ENCODE measurements at regions not wholly inside any gene's neighbourhood (a gene's known extent, or its start where the extent isn't known, plus 50 kb on each side); places are given as distances from the start of the nearest gene placed in this dataset.
"Not testable (repeated sequence)": the region's sequence is repeated elsewhere in the genome, so short reads cannot be mapped to it uniquely, and the experiment has no call there.

DNA sequence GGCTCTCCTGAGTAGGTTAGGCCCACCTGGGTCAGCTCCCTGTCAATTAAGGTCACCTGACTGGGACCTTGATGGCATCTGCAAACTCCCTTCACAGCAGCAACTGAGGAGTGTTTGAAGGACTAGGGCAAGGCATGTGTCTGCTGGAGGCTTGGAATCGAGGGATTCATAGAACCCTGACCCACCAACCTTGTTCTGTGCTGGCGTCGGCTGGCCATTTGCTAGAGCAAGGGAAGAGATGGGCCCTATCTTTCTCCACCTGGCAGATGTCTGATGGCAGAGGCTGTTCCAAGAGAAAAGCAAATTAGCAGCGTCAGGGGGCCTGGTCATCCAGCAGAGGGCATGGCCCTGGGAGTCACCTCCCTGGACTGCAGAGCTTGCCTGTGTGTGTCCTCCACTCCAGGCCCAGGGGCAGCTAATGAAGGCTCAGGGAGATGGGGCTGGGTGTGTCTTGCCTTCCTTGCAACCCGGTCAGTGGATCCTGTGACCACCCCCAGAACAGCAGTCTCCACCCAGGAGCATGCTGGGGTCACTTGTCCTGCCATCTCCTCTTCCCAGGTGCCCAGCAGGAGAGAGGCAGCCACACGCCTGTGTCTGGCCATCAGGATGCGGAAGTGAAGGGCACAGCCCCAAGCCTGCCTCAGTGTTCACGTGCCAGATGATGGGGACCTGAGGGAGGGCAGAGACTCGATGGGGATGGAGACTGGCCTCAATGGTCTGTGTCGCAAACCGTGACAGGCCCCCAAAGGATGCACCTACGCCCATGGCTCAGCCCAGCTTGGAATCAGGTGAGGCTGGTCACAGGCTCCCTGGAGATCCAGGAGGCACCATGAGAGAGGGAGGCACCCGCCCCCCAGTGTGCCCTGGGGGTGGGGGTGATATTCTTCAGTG, 53.9 kb downstream of the BARX1 start:
- no peak for DNase-seq

DNA sequence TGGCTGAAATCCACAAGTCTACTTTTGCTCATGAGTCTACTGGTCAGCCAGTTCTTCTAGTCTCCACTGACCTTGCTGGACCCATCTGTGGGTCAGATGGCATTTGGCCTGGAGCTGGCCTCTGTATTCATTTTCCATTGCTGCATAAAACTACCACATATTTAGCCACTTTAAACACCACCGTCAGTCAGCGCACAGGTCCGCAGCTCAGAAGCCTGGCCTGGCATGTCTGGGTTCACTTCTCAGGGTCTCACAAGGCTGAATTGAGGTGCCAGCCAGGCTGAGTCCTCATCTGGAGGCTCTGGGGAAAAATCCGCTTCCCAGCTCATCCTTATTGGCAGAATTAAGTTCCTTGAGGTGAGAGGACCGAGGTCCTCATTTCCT, 54.7 kb downstream of the BARX1 start:
- no peak for DNase-seq

DNA sequence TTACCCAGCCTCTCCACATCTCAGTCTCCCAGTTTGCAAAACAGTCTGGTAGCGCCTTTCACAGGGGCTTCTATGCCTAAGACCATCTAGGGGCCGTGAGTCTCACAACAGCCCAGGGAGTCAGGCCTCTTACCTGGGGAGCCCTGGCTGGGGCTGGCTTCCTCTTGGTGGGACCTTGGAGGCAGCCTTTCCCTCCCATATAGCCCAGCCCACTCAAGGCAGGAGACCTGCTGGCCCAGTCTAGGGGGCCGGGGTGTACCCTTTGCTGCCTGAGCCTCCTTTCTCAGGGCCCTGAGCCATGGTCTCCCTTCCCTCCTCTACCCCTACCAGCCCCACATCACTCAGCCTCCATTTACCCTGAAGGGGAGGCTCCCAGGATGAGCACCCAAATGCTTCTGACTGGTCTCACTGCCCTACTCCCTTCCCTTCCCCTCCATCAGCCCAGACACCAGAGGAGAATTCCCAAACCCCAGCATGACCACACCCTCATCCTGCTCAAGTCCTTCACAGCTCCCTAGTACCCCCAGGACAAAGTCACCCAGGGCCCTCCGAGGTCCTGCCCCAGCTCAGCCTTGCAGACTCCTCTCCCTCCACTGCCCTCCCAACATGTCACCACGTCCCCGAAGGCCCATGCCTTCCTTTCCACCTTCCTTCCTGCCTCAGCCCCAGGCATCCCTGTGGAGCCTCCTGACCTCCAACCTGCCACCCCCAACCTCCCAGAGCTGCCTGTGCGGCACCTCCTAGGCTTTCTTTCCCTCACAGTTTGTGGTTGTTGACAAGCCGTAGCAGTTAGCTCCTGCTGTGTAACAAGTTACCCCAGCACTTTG, 55.3 kb downstream of the BARX1 start:
- no peak for DNase-seq

DNA sequence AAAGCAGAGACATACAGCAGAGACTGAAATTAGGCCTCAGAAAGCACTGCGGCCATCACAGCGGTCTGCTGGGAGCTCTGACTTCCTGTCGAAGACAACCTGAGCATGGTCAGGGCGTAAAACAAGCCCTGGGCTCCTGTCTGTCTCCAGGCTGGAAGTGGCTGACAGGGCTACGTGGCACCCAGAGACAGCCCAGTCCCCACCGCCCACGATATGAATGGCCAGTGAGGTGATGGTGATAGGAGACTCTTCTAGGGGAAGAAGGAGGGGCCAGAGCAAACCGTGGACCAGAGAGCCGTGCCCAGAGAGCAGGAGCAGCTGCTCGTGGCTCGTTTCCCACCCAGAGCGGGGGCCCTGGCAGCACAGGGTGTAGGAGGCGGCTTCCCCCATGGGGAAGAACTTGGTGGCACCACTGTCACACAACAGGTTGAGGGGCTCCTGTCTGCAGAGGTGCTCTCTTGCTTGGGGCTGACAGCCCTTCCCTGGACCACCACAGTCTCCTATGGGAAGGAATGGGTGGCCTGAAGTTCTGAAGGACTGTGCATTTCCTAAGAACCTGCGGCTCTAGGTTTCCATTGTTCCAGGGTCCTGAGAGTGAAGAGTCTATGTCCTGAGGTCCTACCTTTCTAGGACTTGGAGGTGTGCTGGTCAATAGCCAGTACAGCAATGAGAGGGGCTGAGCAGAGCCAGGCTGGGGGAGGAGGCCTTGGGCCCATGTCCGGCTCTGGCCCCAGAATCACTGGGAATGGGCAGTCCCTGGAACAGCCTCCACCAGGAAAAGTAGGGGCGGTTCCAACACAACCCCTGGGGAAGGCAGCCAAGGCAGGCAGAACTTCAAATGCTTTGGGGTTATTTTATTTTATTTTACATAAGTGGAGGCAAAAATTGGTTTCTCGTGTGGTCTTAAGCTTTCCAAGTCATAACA, 56.4 kb downstream of the BARX1 start:
- DNase-seq, result no peak

DNA sequence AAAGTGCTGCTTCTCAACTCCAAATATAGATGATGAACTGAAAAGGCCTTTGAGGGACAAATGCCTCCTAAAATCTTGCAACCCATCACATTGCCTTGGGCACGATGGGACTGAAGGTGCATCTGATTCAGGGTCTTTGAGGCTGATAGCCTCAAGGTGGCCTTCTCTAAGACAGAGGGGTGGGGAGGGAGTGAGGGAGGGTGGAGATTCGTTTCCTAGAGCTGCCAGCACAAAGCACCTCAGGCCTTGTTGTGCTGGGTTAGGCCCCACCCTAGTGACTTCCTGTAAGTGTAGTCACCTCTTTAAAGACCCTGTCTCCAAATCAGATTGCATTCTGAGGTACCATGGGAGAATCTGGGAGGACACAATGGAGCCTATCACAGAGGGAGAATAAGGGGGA, 57.1 kb downstream of the BARX1 start:
- no peak for DNase-seq

DNA sequence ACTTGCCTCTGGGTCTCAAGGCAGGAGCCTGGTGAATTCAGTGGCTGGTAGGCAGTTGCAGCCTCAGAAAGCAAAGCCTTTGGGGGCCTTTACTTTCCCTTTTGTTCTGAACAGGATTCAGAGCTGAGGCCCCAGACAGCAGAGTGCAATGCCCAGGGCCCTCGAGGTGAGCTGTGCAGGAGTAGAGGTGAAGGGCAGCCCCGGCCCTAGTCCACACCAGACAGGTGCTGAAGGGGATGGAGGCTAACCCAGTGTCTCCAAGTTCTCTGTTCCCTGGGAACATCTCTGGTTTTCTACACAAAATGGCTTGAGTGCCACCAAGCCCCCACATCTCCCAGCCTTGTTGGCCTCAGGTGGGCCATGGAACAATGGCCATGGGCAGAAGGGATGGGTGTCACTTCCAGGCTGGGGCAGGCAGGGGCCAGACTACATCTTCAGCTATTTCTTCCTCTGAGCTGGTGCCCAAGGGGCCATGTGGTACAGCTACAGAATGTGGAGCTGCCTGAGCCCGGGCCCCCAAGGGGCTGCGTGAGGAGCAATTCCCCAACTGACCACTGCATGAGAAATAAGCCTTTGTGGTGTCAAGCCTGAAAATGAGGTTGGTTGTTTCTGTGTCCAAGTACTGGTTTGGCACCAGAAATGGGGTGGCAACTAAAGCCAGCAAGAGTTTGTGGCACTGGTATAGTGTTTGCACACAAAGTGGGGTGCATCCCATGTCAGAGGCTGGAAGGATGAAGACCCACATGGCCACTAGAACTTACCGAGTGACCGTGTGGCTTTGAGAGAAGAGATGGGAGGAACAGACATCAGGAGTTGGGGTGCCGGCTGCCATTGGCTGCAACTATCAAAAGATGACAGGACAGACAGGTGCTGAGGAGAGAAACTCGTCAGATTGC, 57.8 kb downstream of the BARX1 start:
- no peak for DNase-seq

DNA sequence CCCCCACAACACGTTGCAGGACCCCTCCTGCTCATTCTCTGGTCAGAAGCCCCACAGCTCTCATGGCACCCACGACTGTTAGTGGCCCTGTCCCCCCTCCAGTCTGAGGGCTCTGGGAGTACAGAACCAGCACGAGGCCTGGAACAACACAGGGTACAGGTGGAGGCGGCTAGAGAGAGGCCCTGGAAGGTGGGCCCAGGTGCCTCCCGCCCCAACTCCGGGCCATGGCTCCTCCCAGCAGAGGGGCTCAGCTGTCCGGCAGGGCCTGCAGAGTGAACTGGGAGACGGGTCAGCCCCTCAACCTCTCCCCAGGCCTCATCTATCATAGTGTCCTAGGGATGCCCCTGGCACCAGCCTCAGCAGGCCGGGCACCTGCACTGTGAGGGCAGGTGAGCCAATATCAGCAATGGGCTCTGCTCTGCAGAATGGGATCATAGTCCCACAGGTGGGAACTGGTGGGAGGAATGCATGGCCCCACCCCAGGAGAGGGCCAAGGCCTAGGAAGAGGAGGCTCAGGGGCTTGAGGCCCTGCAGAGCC, 58.6 kb downstream of the BARX1 start:
- no peak for DNase-seq

DNA sequence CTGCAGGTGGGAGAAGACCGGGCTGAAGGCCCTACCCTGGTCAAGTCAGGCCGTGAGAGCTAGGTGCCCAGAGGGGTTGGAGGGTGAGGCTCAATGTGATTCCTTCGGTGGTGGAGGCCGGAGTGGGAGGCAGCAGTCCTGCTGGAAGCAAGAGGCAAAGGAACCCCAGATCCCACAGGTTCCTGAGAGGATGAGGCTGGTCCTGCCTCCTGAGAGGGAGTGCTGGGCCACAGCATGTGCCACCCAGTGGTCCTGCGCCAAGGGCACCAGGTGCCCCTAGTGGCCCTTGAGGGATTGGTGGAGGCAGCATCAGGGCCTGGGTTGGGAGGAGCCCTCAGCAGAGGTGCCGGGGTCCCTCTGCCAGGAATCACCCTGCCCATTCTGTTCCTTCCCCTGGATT, 59.1 kb downstream of the BARX1 start:
- DNase-seq, result no peak

DNA sequence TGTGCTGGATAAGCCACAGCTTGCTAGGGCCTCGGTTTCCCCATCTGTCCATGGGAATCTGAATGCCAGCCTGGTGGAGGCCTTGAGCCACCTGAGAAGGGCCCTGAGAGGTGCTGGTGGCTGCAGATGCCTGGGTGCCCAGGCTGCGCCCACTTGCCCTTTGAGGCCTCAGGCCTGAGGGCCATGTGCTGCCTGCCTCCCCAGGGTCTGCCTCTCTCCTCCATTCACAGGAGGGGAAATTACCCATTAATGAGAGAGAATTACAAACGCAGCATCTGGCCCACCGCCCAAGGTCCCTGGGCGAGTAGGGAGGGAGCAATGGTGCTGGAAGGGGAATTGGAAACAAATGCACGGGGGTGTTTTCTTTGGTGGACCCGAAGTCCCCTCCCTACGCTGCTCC, 59.6 kb downstream of the BARX1 start:
- no peak for DNase-seq

DNA sequence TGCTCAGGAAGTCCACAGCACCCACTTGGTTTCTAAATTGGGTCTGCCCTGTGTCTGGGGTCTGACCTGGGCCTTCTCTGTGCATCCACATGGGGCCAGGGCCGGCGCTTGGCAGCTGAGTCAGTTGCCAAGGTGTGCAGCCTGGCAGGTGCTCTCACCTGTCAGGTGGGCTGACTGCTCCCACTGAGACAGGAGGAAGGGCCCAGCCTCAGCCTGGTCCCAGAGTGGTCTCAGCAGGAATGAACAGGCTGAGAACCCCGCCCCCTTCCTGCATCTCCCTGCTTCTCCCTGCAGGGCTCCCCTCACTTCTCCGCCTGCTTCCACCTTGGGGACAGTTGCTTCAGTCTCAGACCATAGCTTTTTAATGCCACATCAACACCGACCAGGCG, 60.5 kb downstream of the BARX1 start:
- DNase-seq, result no peak

DNA sequence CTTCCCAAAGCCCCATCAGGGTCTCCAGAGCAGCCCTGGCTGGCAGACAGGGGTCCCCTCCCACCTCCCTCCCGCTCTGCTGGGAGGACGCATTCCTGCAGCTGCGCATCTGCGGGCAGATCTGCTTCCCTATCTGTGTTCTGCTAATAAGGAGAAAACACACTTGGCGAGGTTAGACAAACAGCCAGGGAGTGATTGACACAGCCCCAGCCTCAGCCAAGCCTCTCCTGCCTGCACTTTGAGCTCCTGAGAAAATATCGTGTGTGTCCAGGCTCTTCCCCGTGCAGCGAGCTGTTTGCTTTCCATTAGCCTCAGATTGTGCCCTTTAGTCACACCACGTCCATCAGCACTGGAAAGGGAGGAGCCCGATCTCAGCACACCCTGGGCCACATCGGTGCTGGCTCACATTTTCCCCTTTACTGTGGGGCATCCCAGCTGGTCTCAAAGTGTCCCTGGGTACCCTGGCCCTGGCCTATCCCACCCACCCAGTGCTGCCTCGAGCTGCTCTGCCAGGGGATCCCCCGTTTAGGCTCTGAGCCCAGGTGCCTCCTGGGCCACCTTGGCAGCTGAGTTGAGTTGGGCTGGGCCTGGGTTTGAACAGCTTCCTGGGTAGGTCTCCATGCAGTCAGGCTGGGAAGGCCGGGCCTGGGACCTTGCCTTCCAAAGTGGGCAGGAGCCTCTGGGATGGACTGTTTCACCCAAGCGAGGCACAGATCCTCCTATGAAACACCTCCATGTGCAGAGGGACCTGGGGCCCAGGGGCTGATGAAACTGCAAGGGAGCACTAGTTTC, 61.1 kb downstream of the BARX1 start:
- DNase-seq, result no peak

DNA sequence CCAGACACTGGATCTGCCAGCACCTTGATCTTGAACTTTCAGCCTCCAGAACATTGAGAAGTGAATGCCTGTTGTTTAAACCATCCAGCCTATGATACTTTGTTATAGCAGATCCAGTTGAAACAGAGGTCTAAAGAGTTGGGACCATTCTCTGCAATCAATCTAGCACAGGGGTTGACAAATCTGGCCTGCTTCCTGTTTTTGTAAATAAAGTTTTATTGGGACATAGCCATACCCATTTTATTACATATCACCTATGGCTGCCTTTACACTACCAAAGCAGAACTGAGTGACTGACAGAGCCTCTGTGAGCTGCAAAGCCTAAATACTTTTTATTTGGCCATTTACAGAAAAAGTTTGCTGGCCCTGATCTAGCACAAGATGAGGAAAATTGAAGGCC, 62.0 kb downstream of the BARX1 start:
- DNase-seq, result no peak

DNA sequence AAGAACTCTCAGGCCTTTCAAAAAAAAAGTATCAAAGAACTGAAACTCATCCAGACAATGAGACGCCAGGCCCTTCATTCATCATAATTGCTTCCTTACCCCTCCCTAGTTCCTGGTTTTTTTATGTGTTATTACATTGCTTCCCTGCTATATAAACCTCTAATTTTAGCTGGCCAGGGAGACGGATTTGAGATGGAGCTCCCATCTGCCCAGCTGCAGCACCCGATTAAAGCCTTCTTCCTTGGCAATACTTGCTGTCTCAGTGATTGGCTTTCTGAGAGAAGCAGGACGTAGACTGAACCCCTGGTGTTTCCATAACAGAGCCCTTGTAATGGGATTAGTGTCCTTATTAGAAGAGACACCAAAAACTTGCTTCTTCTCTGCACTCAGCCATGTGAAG, 62.4 kb downstream of the BARX1 start:
- DNase-seq, result no peak

DNA sequence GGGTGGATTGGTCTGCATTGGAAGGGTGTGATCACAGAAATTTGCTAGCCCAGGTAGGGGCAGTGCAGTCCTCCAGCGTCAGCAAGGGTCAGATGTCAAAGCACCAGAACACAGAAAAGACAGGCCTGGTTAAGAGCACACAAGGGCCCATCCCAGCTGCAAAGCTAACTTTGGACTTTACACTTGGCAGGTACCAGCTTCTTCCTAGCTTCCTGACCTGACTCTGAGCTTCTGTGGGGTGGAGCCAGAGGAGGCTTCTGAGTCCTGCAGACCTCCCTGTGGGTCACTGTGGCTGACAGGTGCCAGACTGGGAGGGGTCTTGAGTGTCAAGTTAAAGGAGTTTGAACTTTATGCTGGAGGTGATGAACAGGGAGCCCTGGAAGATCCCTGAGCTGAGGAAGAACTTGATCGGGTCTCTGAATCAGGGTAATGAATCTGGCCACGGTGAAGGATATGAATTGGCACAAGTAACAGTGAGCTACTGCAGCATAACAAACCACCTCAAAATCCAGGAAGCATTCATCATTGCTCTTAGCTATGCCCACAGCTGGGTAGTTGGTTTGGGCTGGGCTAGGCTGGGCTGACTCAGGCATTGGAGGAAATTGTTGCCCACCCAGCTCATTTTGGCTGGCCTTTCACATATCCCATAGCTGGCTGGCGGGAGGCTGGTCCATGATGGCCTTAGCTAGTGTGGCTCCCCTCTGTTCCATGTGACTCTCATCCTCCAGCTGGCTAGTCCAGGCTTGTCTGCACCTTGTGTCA, 63.4 kb downstream of the BARX1 start:
- DNase-seq, result no peak

DNA sequence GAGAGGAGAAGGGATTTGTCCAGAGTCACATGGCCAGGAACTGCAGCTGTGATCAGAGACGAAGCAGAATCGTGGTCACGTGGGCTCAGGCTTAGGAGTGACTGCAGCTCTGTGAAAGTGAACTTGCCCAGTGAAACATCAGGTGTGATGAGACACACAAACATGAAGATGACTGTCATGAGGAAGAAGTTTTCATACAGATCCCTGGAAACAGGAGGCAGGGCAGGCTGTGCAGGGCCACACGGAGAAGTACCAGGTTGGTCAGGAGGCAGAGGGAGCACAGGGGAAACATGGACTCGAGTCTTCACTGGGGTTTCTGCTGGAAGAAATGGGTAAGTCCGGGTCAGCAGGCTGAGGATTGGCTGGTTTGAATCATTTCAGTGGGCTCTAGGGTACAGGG, 64.1 kb downstream of the BARX1 start:
- no peak for DNase-seq

DNA sequence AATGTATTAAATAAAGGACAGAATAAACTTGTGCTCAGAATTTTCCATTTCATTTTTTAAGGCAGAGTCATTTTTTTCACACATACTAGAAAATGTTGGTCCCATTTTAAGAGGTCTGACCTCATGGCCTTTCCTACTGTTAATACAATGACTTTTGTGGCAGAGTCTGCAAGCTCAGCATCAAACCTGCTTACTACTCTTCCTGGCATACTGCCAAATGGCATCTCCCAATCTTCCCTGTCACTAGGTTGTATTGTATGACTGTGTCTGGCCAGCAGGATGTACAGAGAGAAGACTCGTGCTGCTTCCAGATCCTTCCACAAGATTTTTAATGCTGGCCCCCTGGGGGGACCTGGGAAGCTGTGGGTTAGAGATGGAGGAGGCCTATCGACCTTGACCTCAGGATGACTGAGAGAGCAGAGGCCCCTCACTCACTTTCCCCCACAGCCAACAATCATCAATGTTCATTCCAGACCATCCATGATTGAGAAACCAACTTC, 64.7 kb downstream of the BARX1 start:
- DNase-seq, result no peak

DNA sequence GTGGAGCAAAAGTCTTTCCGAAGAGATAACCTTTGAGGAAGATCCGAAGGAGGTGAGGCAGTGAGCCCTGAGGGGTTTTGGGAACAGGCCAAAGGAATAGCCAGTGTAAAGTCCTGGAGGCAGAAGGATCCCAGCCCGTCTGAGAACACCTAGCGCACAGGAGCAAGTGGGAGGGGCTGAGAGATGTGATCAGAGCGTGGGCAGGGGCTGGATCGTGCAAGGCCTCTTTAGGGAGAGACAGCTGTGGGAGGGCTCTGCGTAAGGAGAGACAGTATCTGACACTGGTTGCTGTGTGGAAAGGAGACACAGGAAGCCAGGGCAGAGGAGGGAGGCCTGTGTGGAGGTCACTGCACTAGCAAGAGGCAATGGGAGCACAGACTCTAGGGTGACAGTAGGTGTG, 68.2 kb downstream of the BARX1 start:
- no peak for DNase-seq

DNA sequence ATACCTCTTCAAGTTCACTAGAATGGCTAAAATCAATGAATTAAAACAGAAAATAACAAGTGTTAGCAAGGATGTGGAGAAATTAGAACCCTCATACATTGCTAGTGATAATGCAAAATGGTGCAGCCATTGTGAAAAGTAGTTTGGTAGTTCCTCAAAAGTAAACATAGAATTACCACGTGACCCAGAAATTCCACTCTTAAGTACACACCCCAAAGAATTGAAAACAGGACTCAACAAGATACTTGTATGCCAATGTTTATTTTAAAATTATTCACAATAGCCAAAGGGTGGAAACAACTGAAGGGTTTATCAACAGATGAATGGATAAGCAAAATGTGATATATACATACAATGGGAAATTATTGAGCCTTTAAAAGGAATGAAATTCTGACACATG, 70.3 kb downstream of the BARX1 start:
- no peak for DNase-seq

DNA sequence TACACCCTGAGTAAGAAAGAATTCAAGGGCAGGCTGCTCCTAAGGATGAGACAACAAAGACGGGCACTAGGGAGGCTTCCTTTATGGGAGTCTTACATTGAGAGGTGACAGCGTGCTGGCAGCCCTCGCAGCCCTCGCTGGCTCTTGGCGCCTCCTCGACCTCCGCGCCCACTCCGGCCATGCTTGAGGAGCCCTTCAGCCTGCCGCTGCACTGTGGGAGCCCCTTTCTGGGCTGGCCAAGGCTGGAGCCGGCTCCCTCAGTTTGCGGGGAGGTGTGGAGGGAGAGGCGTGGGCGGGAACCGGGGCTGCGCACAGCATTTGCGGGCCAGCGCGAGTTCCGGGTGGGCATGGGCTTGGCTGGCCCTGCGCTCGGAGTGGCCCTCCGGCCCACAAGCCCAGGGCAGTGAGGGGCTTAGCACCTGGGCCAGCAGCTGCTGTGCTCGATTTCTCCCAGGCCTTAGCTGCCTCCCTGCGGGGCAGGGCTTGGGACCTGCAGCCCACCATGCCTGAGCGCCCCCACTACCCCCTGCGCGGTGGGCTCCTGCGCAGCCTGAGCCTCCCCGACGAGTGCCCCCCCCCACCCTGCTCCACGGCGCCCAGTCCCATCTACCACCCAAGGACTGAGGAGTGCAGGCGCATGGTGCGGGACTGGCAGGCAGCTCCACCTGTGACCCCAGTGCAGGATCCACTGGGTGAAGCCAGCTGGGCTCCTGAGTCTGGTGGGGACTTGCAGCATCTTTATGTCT, 75.3 kb downstream of the BARX1 start:
- DNase-seq, result not testable (repeated sequence)

Measured in NCI-H524 treated with DMSO at 0.1 percent for 48 hours (cell line).